MCF 10A (cell line): ENCODE measurements at regions not wholly inside any gene's neighbourhood (a gene's known extent, or its start where the extent isn't known, plus 50 kb on each side); places are given as distances from the start of the nearest gene placed in this dataset.

ENCODE experiments used
- BruUV-seq: library from RNA; stranded (reverse); fragments of 400-500 nt; replicated peaks from 2 replicates; lab custom pipeline; 2021; lab: Mats Ljungman, UMichigan
- CTCF ChIA-PET: fragments of 300-600 bp; sonication (Branson Sonifier 250); formaldehyde crosslinking; extraction: SDS; loops from one replicate; lab custom pipeline; 2021; ENCODE audit warnings: antibody characterized with exemption, inconsistent platforms; lab: Yijun Ruan, JAX
- POLR2A ChIA-PET: fragments of 300-600, 350-650 bp; sonication (Branson Sonifier 250); formaldehyde crosslinking; extraction: SDS; loops from one replicate; lab custom pipeline; 2020; ENCODE audit warnings: antibody characterized with exemption, inconsistent platforms; lab: Yijun Ruan, JAX
- DNase-seq: peaks from one replicate; pipeline ENCODE4 v3.0.0-alpha.2; 2018; ENCODE audit not compliant: unreplicated experiment
- H3K27ac Mint-ChIP-seq: one replicate; pipeline ENCODE4 v1.8.0; 2022; ENCODE audit warnings: mild to moderate bottlenecking, low read depth, mixed read lengths; ENCODE audit not compliant: unreplicated experiment
- H3K27me3 Mint-ChIP-seq: one replicate; pipeline ENCODE4 v1.8.0; 2022; ENCODE audit warnings: mixed read lengths; ENCODE audit not compliant: insufficient read depth, unreplicated experiment
- H3K36me3 Mint-ChIP-seq: one replicate; pipeline ENCODE4 v1.8.0; 2022; ENCODE audit warnings: mild to moderate bottlenecking, moderate library complexity, mixed read lengths; ENCODE audit not compliant: insufficient read depth, unreplicated experiment
- H3K4me1 Mint-ChIP-seq: one replicate; pipeline ENCODE4 v1.8.0; 2022; ENCODE audit warnings: mixed read lengths; ENCODE audit not compliant: insufficient read depth, unreplicated experiment
- H3K4me3 Mint-ChIP-seq: one replicate; pipeline ENCODE4 v1.8.0; 2022; ENCODE audit warnings: mild to moderate bottlenecking, moderate library complexity, mixed read lengths; ENCODE audit not compliant: unreplicated experiment
- H3K9me3 Mint-ChIP-seq: one replicate; pipeline ENCODE4 v1.8.0; 2022; ENCODE audit warnings: mixed read lengths; ENCODE audit not compliant: unreplicated experiment
- CTCF ChIP-seq: fragments of 200-600 bp; IDR thresholded peaks from one replicate; pipeline ENCODE4 v1.8.0; 2022; ENCODE audit warnings: antibody characterized with exemption, mild to moderate bottlenecking; ENCODE audit not compliant: unreplicated experiment
- intact Hi-C: fragments of 100-400 bp; cut with micrococcal nuclease; formaldehyde crosslinking; loops from 2 replicates; pipeline ENCODE4 v1.14.1; 2022

- no peak for TF ChIP-seq CTCF
- ChIA-PET CTCF (no interaction called here), POLR2A (no interaction called here)
- Mint-ChIP-seq H3K4me3 (no peak overlapping the region), H3K27me3 (no peaks in the 10 kb centered on the region), H3K27ac (no peak overlapping the region), H3K9me3 (no peaks in the 10 kb centered on the region), H3K36me3 (peaks cover 4% of the 10 kb centered on the region), H3K4me1 (peaks cover under 1% of the 10 kb centered on the region)
- intact Hi-C loops = no loop called here
- BruUV-seq = no TSS peak
- no peak for DNase-seq
Observed at GRCh38 chr15:70342554-70343548, 245.1 kb upstream of the TLE3 start.

- POLR2A ChIA-PET = no interaction called here
- no peak for TF ChIP-seq CTCF
- DNase-seq = no peak
- no TSS peak for BruUV-seq
- Mint-ChIP-seq H3K27ac (no peak overlapping the region), H3K27me3 (no peaks in the 10 kb centered on the region), H3K4me3 (no peak overlapping the region), H3K9me3 (no peaks in the 10 kb centered on the region), H3K4me1 (no peaks in the 10 kb centered on the region), H3K36me3 (peaks cover 4% of the 10 kb centered on the region)
- intact Hi-C loops = no loop called here
- CTCF ChIA-PET = no interaction called here
Observed at GRCh38 chr15:70342141-70342540, 244.4 kb upstream of the TLE3 start.

DNA sequence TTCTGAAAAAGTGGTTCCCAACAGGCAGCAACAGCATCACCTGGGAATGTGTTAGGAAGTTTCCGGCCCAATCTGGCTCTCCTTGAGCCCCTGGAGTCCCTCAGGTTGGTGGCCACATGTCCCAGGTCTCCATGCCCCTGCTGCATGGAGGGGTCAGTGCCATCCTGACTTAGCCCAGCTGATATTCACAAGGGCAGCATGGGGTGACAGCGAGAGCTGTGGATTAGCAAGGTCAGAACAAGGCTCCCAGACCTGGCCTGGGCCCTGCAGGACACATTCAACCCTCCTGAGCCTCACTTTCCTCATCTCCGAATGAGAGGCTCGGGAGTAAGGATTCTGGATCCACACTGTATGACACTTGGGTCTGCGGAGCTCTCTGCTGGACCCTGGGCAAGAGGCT lies 243.8 kb upstream of the TLE3 start:
- no peak for TF ChIP-seq CTCF
- H3K4me1 Mint-ChIP-seq = no peaks in the 10 kb centered on the region

DNA sequence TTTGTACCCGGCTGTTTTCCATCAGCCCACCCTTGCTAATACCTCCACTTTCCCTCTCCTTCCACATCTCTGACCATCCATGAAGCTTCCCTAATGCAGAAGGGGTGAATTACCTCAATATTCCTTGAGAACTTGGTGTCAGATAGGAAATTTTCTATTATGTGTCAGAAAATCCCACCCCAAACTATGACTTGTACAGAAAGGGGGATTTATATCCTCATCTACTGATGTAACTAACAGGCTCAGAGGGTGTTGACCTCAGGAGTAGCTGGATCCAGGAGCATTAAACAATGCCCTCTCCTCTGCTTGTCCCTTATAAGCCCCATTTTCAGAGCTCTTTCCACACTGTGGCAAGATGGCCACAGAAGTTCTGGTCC lies 242.8 kb upstream of the TLE3 start:
- no peak for DNase-seq
- no TSS peak for BruUV-seq
- intact Hi-C loops = no loop called here
- Mint-ChIP-seq H3K9me3 (no peaks in the 10 kb centered on the region), H3K27ac (no peak overlapping the region), H3K27me3 (no peaks in the 10 kb centered on the region), H3K4me1 (no peaks in the 10 kb centered on the region), H3K4me3 (no peak overlapping the region), H3K36me3 (peaks cover 4% of the 10 kb centered on the region)
- TF ChIP-seq CTCF = no peak
- ChIA-PET CTCF (interaction anchor here (0.6 kb wide), 1 partner anchor 76 kb away, joined by 3 read pairs; no protein-coding TSS in a partner anchor), POLR2A (interaction anchor here (0.7 to 0.9 kb wide), 3 partner anchors 9 to 243 kb away, joined by 3 to 6 read pairs (median 4); partner anchors contain the start of gene TLE3)

More for the DNA sequence above, 243.8 kb upstream of the TLE3 start:
- Mint-ChIP-seq H3K9me3 (no peaks in the 10 kb centered on the region), H3K36me3 (peaks cover 4% of the 10 kb centered on the region), H3K27ac (no peak overlapping the region), H3K4me3 (no peak overlapping the region), H3K27me3 (no peaks in the 10 kb centered on the region)
- BruUV-seq = no TSS peak
- intact Hi-C loops = no loop called here
- DNase-seq = no peak
- POLR2A ChIA-PET = no interaction called here
- CTCF ChIA-PET = interaction anchor here (0.6 kb wide), 1 partner anchor 25 kb away, joined by 3 read pairs; no protein-coding TSS in a partner anchor
